ENCODE measurements at regions not wholly inside any gene's neighbourhood (a gene's known extent, or its start where the extent isn't known, plus 50 kb on each side); places are given as distances from the start of the nearest gene placed in this dataset.

DNA sequence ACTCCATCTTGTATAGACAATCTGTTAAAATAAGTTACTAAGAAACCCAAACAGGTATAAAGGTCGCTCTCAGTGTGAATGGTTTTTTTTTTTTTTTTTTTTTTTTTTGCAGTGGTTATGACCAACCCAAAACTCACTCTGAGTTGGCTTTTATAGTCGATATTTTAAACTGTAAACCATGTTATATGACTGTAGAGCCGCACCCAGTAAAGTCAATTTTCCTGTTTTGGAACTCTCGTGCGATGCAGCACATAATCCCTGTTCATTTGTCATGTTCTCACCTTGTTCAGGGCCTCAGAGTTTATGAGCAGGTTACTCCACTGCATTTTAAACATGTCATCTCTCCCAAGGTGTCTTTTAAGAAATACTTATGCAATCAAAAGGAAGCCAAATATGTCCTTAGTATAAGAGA lies 112.5 kb downstream of the KLF5 start:
- TF ChIP-seq, protein P1, sequence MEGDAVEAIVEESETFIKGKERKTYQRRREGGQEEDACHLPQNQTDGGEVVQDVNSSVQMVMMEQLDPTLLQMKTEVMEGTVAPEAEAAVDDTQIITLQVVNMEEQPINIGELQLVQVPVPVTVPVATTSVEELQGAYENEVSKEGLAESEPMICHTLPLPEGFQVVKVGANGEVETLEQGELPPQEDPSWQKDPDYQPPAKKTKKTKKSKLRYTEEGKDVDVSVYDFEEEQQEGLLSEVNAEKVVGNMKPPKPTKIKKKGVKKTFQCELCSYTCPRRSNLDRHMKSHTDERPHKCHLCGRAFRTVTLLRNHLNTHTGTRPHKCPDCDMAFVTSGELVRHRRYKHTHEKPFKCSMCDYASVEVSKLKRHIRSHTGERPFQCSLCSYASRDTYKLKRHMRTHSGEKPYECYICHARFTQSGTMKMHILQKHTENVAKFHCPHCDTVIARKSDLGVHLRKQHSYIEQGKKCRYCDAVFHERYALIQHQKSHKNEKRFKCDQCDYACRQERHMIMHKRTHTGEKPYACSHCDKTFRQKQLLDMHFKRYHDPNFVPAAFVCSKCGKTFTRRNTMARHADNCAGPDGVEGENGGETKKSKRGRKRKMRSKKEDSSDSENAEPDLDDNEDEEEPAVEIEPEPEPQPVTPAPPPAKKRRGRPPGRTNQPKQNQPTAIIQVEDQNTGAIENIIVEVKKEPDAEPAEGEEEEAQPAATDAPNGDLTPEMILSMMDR (IDR thresholded peaks at IDR 0.05) = no peak
- TF ChIP-seq POLR2A (IDR thresholded peaks at IDR 0.05) = no peak

Measured in body of pancreas (tissue), 4 donors.